ENCODE measurements at regions not wholly inside any gene's neighbourhood (a gene's known extent, or its start where the extent isn't known, plus 50 kb on each side); places are given as distances from the start of the nearest gene placed in this dataset.

DNA sequence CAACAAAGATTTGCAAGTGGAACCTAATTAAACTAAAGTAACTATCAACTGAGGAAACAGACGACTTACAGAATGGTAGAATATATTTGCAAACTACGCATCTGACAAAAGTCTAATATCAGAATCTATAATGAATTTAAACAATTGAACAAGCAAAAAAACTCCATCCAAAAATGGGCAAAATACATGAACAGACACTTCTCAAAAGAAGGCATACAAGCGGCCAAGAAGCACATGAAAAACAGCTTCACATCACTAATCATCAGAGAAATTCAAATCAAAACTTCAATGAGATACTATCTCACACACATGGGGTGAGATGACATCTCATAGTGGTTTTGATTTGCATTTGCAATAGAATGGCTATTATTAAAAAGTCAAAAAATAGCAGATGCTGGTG, 128.6 kb downstream of the POLR2M start:
- no peaks in the 10 kb centered on the region for H3K9me2 ChIP-seq (ENCODE audit: insufficient read depth)
- no peak for DNase-seq
- no peaks in the 10 kb centered on the region for H3K79me2 ChIP-seq (ENCODE audit: low read depth)
- CTCF ChIA-PET, result interaction anchor here (0.6 kb wide), 1 partner anchor 233 kb away, joined by 3 read pairs; no protein-coding TSS in a partner anchor
- POLR2A ChIA-PET (ENCODE audit: unreplicated experiment), result no interaction called here
- H3F3A ChIP-seq (ENCODE audit: insufficient read depth, low read depth), result no peaks in the 10 kb centered on the region
- BruUV-seq (replicated peaks), result no TSS peak
- intact Hi-C loops (cut with micrococcal nuclease; ENCODE audit: unreplicated experiment), result no loop called here
- H3K9me3 ChIP-seq (ENCODE audit: insufficient read depth, low read depth), result no peaks in the 10 kb centered on the region
- no peak for TF ChIP-seq EZH2 (IDR thresholded peaks at IDR 0.05; ENCODE audit: low read depth)
- TF ChIP-seq, protein P1, sequence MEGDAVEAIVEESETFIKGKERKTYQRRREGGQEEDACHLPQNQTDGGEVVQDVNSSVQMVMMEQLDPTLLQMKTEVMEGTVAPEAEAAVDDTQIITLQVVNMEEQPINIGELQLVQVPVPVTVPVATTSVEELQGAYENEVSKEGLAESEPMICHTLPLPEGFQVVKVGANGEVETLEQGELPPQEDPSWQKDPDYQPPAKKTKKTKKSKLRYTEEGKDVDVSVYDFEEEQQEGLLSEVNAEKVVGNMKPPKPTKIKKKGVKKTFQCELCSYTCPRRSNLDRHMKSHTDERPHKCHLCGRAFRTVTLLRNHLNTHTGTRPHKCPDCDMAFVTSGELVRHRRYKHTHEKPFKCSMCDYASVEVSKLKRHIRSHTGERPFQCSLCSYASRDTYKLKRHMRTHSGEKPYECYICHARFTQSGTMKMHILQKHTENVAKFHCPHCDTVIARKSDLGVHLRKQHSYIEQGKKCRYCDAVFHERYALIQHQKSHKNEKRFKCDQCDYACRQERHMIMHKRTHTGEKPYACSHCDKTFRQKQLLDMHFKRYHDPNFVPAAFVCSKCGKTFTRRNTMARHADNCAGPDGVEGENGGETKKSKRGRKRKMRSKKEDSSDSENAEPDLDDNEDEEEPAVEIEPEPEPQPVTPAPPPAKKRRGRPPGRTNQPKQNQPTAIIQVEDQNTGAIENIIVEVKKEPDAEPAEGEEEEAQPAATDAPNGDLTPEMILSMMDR (conservative IDR thresholded peaks at IDR 0.05), result no peak
- peaks cover 7% of the 10 kb centered on the region; the same call in 1 of the 2 replicates for H3K27me3 ChIP-seq (ENCODE audit: insufficient read depth, low read depth)
- no peak overlapping the region for H3K4me2 ChIP-seq
- no peak overlapping the region for H2AFZ ChIP-seq
- no peak overlapping the region for H3K4me3 ChIP-seq
- no peaks in the 10 kb centered on the region for H4K20me1 ChIP-seq (ENCODE audit: insufficient read depth)
- H3K4me1 ChIP-seq (replicated peaks; ENCODE audit: insufficient read depth), result no peaks in the 10 kb centered on the region
- no peak overlapping the region for H3K27ac ChIP-seq
- no peaks in the 10 kb centered on the region for H3K36me3 ChIP-seq (ENCODE audit: low read depth)

- Histone ChIP-seq H2AFZ (no peak overlapping the region), H3K79me2 (ENCODE audit: low read depth) (no peaks in the 10 kb centered on the region), H3F3A (ENCODE audit: insufficient read depth, low read depth) (no peaks in the 10 kb centered on the region), H4K20me1 (ENCODE audit: insufficient read depth) (no peaks in the 10 kb centered on the region), H3K27ac (no peak overlapping the region), H3K9me2 (ENCODE audit: insufficient read depth) (no peaks in the 10 kb centered on the region), H3K4me2 (no peak overlapping the region), H3K27me3 (ENCODE audit: insufficient read depth, low read depth) (peaks cover 67% of the 10 kb centered on the region), H3K4me3 (no peak overlapping the region), H3K9me3 (ENCODE audit: insufficient read depth, low read depth) (no peaks in the 10 kb centered on the region), H3K4me1 (replicated peaks; ENCODE audit: insufficient read depth) (no peaks in the 10 kb centered on the region), H3K36me3 (ENCODE audit: low read depth) (no peaks in the 10 kb centered on the region)
- BruUV-seq (replicated peaks), result no TSS peak
- ChIA-PET POLR2A (ENCODE audit: unreplicated experiment) (no interaction called here), CTCF (no interaction called here)
- TF ChIP-seq EZH2 (IDR thresholded peaks at IDR 0.05; ENCODE audit: low read depth), result no peak
- TF ChIP-seq, protein P1 (conservative IDR thresholded peaks at IDR 0.05), result no peak
- DNase-seq, result no peak
- intact Hi-C loops (cut with micrococcal nuclease; ENCODE audit: unreplicated experiment), result no loop called here
Measured at GRCh38 chr15:57849317-57849716, 142.8 kb downstream of the POLR2M start.

DNA sequence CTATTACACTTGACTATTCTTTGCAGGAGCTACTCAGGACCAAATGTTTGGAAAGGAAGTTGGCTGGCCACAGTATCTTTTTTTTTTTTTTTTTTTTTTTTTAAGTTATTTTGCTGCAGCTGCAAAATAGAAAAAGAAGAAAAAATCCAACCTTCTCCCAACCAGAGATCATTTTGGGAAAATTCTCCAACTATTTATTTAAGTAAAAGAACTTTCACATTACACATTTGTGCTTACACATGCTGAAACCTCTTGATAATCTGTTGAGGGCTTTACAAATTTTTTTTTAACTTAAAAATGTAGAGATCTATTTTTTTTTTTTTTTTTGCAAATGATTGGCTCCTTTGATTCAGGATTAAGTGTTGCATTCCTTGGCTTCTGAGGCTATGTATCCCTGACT, 148.0 kb downstream of the POLR2M start:
- H3K4me2 ChIP-seq, result no peak overlapping the region
- H3K27ac ChIP-seq, result no peak overlapping the region
- H3K9me2 ChIP-seq (ENCODE audit: insufficient read depth), result no peaks in the 10 kb centered on the region
- no TSS peak for BruUV-seq (replicated peaks)
- H3K79me2 ChIP-seq (ENCODE audit: low read depth), result no peaks in the 10 kb centered on the region
- ChIA-PET CTCF (interaction anchor here (0.7 kb wide), 1 partner anchor 117 kb away, joined by 4 read pairs; no protein-coding TSS in a partner anchor), POLR2A (ENCODE audit: unreplicated experiment) (no interaction called here)
- DNase-seq, result no peak
- H4K20me1 ChIP-seq (ENCODE audit: insufficient read depth), result no peaks in the 10 kb centered on the region
- H3K27me3 ChIP-seq (ENCODE audit: insufficient read depth, low read depth), result peaks cover 22% of the 10 kb centered on the region
- TF ChIP-seq EZH2 (IDR thresholded peaks at IDR 0.05; ENCODE audit: low read depth), result no peak
- H2AFZ ChIP-seq, result no peak overlapping the region
- H3K4me1 ChIP-seq (replicated peaks; ENCODE audit: insufficient read depth), result no peaks in the 10 kb centered on the region
- intact Hi-C loops (cut with micrococcal nuclease; ENCODE audit: unreplicated experiment), result loop anchor here (5.0 kb wide), 1 partner anchor 122 kb away; no protein-coding TSS in a partner anchor
- H3F3A ChIP-seq (ENCODE audit: insufficient read depth, low read depth), result no peaks in the 10 kb centered on the region
- H3K36me3 ChIP-seq (ENCODE audit: low read depth), result no peaks in the 10 kb centered on the region
- no peak overlapping the region for H3K4me3 ChIP-seq
- H3K9me3 ChIP-seq (ENCODE audit: insufficient read depth, low read depth), result no peaks in the 10 kb centered on the region

DNA sequence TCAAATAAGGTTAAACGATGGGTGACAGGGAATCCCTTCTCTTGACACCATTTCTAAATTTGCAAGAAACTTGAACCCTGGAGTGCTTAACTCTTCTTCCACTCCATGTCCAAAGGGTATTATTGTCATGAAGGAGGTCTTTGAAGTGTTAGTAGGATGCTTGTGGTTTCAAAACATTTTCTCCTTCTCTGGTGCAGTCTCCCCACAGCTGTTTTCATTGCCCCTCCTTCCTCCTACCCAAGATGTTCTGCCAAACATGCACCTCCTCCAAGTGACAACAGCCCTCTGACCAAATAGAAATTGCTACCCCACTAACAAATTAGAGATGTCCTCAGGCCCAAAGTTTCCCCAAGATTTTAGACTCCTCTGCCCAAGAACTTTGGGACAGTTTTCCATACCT, 151.4 kb downstream of the POLR2M start:
- no peaks in the 10 kb centered on the region for H3K79me2 ChIP-seq (ENCODE audit: low read depth)
- H3K4me3 ChIP-seq, result no peak overlapping the region
- H3K27me3 ChIP-seq (ENCODE audit: insufficient read depth, low read depth), result no peaks in the 10 kb centered on the region; the same call in 1 of the 2 replicates
- BruUV-seq (replicated peaks), result no TSS peak
- H3K4me2 ChIP-seq, result no peak overlapping the region
- H3K36me3 ChIP-seq (ENCODE audit: low read depth), result no peaks in the 10 kb centered on the region
- H4K20me1 ChIP-seq (ENCODE audit: insufficient read depth), result no peaks in the 10 kb centered on the region
- no peaks in the 10 kb centered on the region for H3F3A ChIP-seq (ENCODE audit: insufficient read depth, low read depth)
- CTCF ChIA-PET, result interaction anchor here (0.6 kb wide), 1 partner anchor 286 kb away, joined by 4 read pairs; no protein-coding TSS in a partner anchor
- POLR2A ChIA-PET (ENCODE audit: unreplicated experiment), result no interaction called here
- H3K9me2 ChIP-seq (ENCODE audit: insufficient read depth), result no peaks in the 10 kb centered on the region
- intact Hi-C loops (cut with micrococcal nuclease; ENCODE audit: unreplicated experiment), result loop anchor here (5.0 kb wide), 1 partner anchor 516 kb away; no protein-coding TSS in a partner anchor
- TF ChIP-seq EZH2 (IDR thresholded peaks at IDR 0.05; ENCODE audit: low read depth), result no peak
- TF ChIP-seq, protein P1 (conservative IDR thresholded peaks at IDR 0.05), result no peak
- no peak overlapping the region for H2AFZ ChIP-seq
- H3K4me1 ChIP-seq (replicated peaks; ENCODE audit: insufficient read depth), result no peaks in the 10 kb centered on the region
- DNase-seq, result no peak
- H3K27ac ChIP-seq, result no peak overlapping the region
- no peaks in the 10 kb centered on the region for H3K9me3 ChIP-seq (ENCODE audit: insufficient read depth, low read depth)

All from PC-9 (cell line).